Activated effector memory CD4-positive, alpha-beta T cell treated with Interleukin-2 at 50 U/mL for 16 hours (primary cell): ENCODE measurements at regions not wholly inside any gene's neighbourhood (a gene's known extent, or its start where the extent isn't known, plus 50 kb on each side); places are given as distances from the start of the nearest gene placed in this dataset.

ENCODE experiments used
- DNase-seq: peaks from one replicate; pipeline ENCODE4 v3.0.0-alpha.2; 2020

DNA sequence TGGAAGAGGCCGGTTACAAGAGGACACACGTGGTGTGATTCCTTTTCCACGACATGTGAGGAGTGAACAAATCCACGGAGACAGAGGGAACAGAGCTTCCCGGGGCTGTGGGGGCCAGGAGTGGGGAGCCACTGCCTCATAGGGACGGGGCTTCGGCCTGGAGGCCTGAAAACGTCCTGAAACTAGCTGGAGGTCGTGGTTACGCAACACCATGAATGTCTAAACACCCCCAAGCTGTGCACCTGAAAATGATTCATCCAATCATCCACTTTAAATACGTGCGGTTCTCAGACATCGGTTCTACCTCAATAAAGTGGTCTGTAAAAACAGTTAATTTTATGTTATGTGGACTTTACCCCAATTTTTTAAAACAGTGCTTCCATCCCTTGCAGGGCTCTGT, 65.3 kb upstream of the PPP1R26 start:
- no peak for DNase-seq

DNA sequence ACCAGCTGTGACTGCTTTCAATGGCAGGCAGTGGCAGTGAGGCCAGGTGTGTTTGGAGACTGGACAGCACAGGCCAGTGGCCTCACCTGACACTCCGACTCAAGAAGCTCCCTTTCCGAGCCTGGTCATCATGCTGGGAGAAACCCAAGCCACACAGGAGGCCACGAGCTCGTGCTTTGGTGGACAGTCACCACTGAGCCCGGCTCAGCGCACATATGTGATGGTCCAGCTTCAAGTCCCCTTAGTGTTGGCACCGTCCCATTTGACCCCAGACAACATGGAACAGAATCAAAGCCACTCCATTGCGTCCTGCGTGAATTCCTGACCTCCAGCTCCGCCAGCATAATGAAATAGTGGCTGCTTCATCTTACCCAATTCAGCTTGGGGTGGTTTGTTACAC, 64.0 kb upstream of the PPP1R26 start:
- DNase-seq, result no peak

DNA sequence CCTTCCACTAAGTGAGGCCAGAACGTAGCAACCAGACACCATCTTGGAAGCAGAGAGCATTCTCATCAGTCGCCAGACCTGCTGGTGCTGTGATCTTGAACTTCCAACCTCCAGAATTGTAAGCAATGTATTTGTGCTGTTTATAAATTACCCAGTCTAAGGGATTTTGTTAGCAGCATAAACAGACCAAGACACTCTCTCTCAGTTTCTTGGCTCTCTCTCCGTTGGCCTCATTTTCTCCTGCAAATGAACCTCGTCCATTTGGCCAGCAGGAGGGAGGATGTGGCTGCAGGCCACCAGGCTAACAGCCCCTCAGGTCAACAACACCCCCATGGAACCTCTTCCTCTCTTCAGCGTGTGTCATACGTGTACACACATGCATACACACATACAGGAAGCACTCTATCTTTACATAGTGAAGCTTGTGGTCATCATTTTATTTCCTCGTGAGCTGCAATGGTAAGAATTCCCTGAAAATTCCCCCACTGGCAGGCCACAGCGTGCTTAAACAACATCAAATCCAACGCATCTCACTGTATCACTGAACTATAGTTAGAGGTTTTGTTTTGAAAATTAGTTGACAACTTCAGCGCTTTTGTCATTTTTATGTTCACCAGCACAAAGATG, 62.8 kb upstream of the PPP1R26 start:
- no peak for DNase-seq

- DNase-seq, result no peak
These were observed 61.4 kb upstream of the PPP1R26 start for GRCh38 chr9:135418161-135418560.

GRCh38 chr9:135419106-135419505, 60.5 kb upstream of the PPP1R26 start:
- DNase-seq, result no peak

- no peak for DNase-seq
These were observed 57.1 kb upstream of the PPP1R26 start for GRCh38 chr9:135422341-135422944.

DNA sequence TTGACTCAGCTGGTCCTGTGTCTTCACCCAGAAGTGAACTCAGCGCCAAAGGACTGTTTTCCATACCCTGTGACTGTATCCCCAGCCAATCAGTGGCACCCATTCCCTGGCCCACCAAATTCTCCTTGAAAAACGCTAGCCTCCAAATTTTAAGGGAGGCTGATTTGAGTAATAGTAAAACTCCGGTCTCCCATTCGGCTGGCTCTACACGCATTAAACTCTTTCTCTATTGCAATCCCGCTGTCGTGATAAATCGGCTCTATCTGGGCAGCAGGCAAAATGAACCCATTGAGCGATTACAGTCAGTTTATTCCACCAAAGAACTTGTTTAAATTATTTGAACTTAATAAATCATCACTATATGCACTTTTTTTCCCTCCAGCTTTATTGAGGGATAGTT, 55.9 kb upstream of the PPP1R26 start:
- no peak for DNase-seq
